ENCODE measurements at regions not wholly inside any gene's neighbourhood (a gene's known extent, or its start where the extent isn't known, plus 50 kb on each side); places are given as distances from the start of the nearest gene placed in this dataset.

- H3K36me3 ChIP-seq (ENCODE audit: insufficient read depth, low read length): no peaks in the 10 kb centered on the region
- no peak overlapping the region for H3K4me3 ChIP-seq (ENCODE audit: low read length, poor library complexity, severe bottlenecking)
- TF ChIP-seq EZH2phosphoT487 (IDR thresholded peaks at IDR 0.05; ENCODE audit: borderline replicate concordance): no peak
- TF ChIP-seq CTCF (conservative IDR thresholded peaks at IDR 0.05; ENCODE audit: low read length): no peak
- no peaks in the 10 kb centered on the region for H3K4me1 ChIP-seq (ENCODE audit: insufficient read depth, low read length, poor library complexity, severe bottlenecking)
- no peaks in the 10 kb centered on the region for H3K27me3 ChIP-seq (ENCODE audit: insufficient read depth, low read length, poor library complexity, severe bottlenecking)
- H3K9me3 ChIP-seq (ENCODE audit: insufficient read depth, low read depth, low read length): peaks cover 2% of the 10 kb centered on the region; the same call in 1 of the 2 replicates
- no peaks in the 10 kb centered on the region for H3K9me2 ChIP-seq (replicated peaks; ENCODE audit: low read depth, low read length)
- H3K4me2 ChIP-seq (ENCODE audit: low read depth, low read length, poor library complexity, severe bottlenecking): no peak overlapping the region
- H4K20me1 ChIP-seq (ENCODE audit: insufficient read depth, low read length, poor library complexity, severe bottlenecking): no peaks in the 10 kb centered on the region
- no peak overlapping the region for H2AFZ ChIP-seq (ENCODE audit: low read length)
- no peak overlapping the region for H3K9ac ChIP-seq (ENCODE audit: low read depth, low read length, poor library complexity, severe bottlenecking)
- H3K79me2 ChIP-seq (ENCODE audit: insufficient read depth, low read length): no peaks in the 10 kb centered on the region
- no peaks in the 10 kb centered on the region for H3F3A ChIP-seq (ENCODE audit: low read depth)
These were observed 356.6 kb upstream of the SULF2 start for GRCh38 chr20:48141660-48142515.

- H3K9me2 ChIP-seq (replicated peaks; ENCODE audit: low read depth, low read length): no peaks in the 10 kb centered on the region
- H3K4me1 ChIP-seq (ENCODE audit: insufficient read depth, low read length, poor library complexity, severe bottlenecking): no peaks in the 10 kb centered on the region
- no peaks in the 10 kb centered on the region for H4K20me1 ChIP-seq (ENCODE audit: insufficient read depth, low read length, poor library complexity, severe bottlenecking)
- TF ChIP-seq EZH2phosphoT487 (IDR thresholded peaks at IDR 0.05; ENCODE audit: borderline replicate concordance): no peak
- TF ChIP-seq CTCF (conservative IDR thresholded peaks at IDR 0.05; ENCODE audit: low read length): no peak
- peaks cover 2% of the 10 kb centered on the region; the same call in 1 of the 2 replicates for H3K9me3 ChIP-seq (ENCODE audit: insufficient read depth, low read depth, low read length)
- no peaks in the 10 kb centered on the region for H3K27me3 ChIP-seq (ENCODE audit: insufficient read depth, low read length, poor library complexity, severe bottlenecking)
- H3K4me2 ChIP-seq (ENCODE audit: low read depth, low read length, poor library complexity, severe bottlenecking): no peak overlapping the region
- H3F3A ChIP-seq (ENCODE audit: low read depth): no peaks in the 10 kb centered on the region
- no peak overlapping the region for H3K4me3 ChIP-seq (ENCODE audit: low read length, poor library complexity, severe bottlenecking)
- no peaks in the 10 kb centered on the region for H3K36me3 ChIP-seq (ENCODE audit: insufficient read depth, low read length)
- H3K9ac ChIP-seq (ENCODE audit: low read depth, low read length, poor library complexity, severe bottlenecking): no peak overlapping the region
- H3K79me2 ChIP-seq (ENCODE audit: insufficient read depth, low read length): no peaks in the 10 kb centered on the region
- no peak overlapping the region for H2AFZ ChIP-seq (ENCODE audit: low read length)
These were observed 354.2 kb upstream of the SULF2 start for GRCh38 chr20:48139262-48140041.

- H3K9me3 ChIP-seq (ENCODE audit: insufficient read depth, low read depth, low read length): no peaks in the 10 kb centered on the region
- no peak overlapping the region for H3K4me2 ChIP-seq (ENCODE audit: low read depth, low read length, poor library complexity, severe bottlenecking)
- no peak overlapping the region for H2AFZ ChIP-seq (ENCODE audit: low read length)
- TF ChIP-seq EZH2phosphoT487 (IDR thresholded peaks at IDR 0.05; ENCODE audit: borderline replicate concordance) (no peak), CTCF (conservative IDR thresholded peaks at IDR 0.05; ENCODE audit: low read length) (no peak)
- no peaks in the 10 kb centered on the region for H3K9me2 ChIP-seq (replicated peaks; ENCODE audit: low read depth, low read length)
- no peaks in the 10 kb centered on the region for H3K79me2 ChIP-seq (ENCODE audit: insufficient read depth, low read length)
- H3K9ac ChIP-seq (ENCODE audit: low read depth, low read length, poor library complexity, severe bottlenecking): no peak overlapping the region
- H3K27me3 ChIP-seq (ENCODE audit: insufficient read depth, low read length, poor library complexity, severe bottlenecking): no peaks in the 10 kb centered on the region
- H3F3A ChIP-seq (ENCODE audit: low read depth): no peaks in the 10 kb centered on the region
- no peak overlapping the region for H3K4me3 ChIP-seq (ENCODE audit: low read length, poor library complexity, severe bottlenecking)
- no peaks in the 10 kb centered on the region for H3K36me3 ChIP-seq (ENCODE audit: insufficient read depth, low read length)
- H3K4me1 ChIP-seq (ENCODE audit: insufficient read depth, low read length, poor library complexity, severe bottlenecking): no peaks in the 10 kb centered on the region
- H4K20me1 ChIP-seq (ENCODE audit: insufficient read depth, low read length, poor library complexity, severe bottlenecking): no peaks in the 10 kb centered on the region
These were observed 347.6 kb upstream of the SULF2 start for GRCh38 chr20:48132834-48133233.
